WTC11 (cell line): ENCODE measurements at regions not wholly inside any gene's neighbourhood (a gene's known extent, or its start where the extent isn't known, plus 50 kb on each side); places are given as distances from the start of the nearest gene placed in this dataset.

Source experiments
- ATAC-seq: fragments of 200-7000 bp; cut with Tn5 transposase; 2 replicates; pipeline ENCODE4 v1.10.0; 2021; ENCODE audit warnings: mild to moderate bottlenecking, moderate library complexity
- CTCF ChIA-PET: fragments of 300-600 bp; sonication (Branson Sonifier 250); formaldehyde crosslinking; loops from one replicate; lab custom pipeline; 2021; ENCODE audit warnings: antibody characterized with exemption; lab: Charles Lee
- POLR2A ChIA-PET: fragments of 350-600 bp; sonication (Branson Sonifier 250); formaldehyde crosslinking; loops from one replicate; lab custom pipeline; 2021; ENCODE audit warnings: antibody characterized with exemption; lab: Charles Lee
- DNase-seq: peaks from one replicate; pipeline ENCODE4 v3.0.0; 2021; ENCODE audit warnings: low spot score
- H3K27ac Mint-ChIP-seq: 2 replicates; pipeline ENCODE4 v1.8.0; 2021; ENCODE audit warnings: mixed read lengths
- H3K27me3 Mint-ChIP-seq: 2 replicates; pipeline ENCODE4 v1.8.0; 2021; ENCODE audit warnings: low read depth, mild to moderate bottlenecking, moderate library complexity, mixed read lengths
- H3K36me3 Mint-ChIP-seq: 2 replicates; pipeline ENCODE4 v1.8.0; 2021; ENCODE audit warnings: mixed read lengths
- H3K4me1 Mint-ChIP-seq: 2 replicates; pipeline ENCODE4 v1.8.0; 2022; ENCODE audit warnings: mixed read lengths
- H3K4me3 Mint-ChIP-seq: 2 replicates; pipeline ENCODE4 v1.8.0; 2021; ENCODE audit warnings: mild to moderate bottlenecking, moderate library complexity, mixed read lengths
- H3K9me3 Mint-ChIP-seq: 2 replicates; pipeline ENCODE4 v1.8.0; 2021; ENCODE audit warnings: mixed read lengths
- CTCF ChIP-seq: fragments of 200-600 bp; IDR thresholded peaks from 2 replicates; pipeline ENCODE4 v1.8.0; 2022; ENCODE audit warnings: antibody characterized with exemption
- E2F1 ChIP-seq: sonication (generic); formaldehyde crosslinking; IDR thresholded peaks from 2 replicates; pipeline ENCODE4 v1.8.0; 2022; ENCODE audit warnings: mild to moderate bottlenecking, missing genetic modification reagents
- ERG ChIP-seq: fragments of 250-450 bp; sonication (Bioruptor Pico); IDR thresholded peaks from 2 replicates; pipeline ENCODE4 v1.8.0; 2021; ENCODE audit warnings: mild to moderate bottlenecking
- FOXP1 ChIP-seq: sonication (generic); formaldehyde crosslinking; IDR thresholded peaks from 2 replicates; pipeline ENCODE4 v1.8.0; 2022; ENCODE audit warnings: missing genetic modification reagents, mild to moderate bottlenecking, moderate library complexity, borderline replicate concordance
- GRHL2 ChIP-seq: fragments of 250-450 bp; sonication (Bioruptor Pico); IDR thresholded peaks from 2 replicates; pipeline ENCODE4 v1.8.0; 2022; ENCODE audit warnings: mild to moderate bottlenecking, moderate library complexity; ENCODE audit not compliant: insufficient replicate concordance, severe bottlenecking
- SMAD3 ChIP-seq: sonication (generic); formaldehyde crosslinking; IDR thresholded peaks from 2 replicates; pipeline ENCODE4 v1.8.0; 2022; ENCODE audit warnings: missing genetic modification reagents, mild to moderate bottlenecking, borderline replicate concordance
- ZNF138 ChIP-seq: sonication (generic); formaldehyde crosslinking; conservative IDR thresholded peaks from 2 replicates; pipeline ENCODE4 v1.8.1; 2022; ENCODE audit warnings: mild to moderate bottlenecking, moderate library complexity, missing genetic modification reagents
- ZNF512 ChIP-seq: sonication (generic); formaldehyde crosslinking; IDR thresholded peaks from 2 replicates; pipeline ENCODE4 v1.8.1; 2022; ENCODE audit warnings: missing genetic modification reagents, borderline replicate concordance
- TF ChIP-seq, protein P1 (sequence below): sonication (generic); formaldehyde crosslinking; IDR thresholded peaks from 2 replicates; pipeline ENCODE4 v1.8.0; 2022; ENCODE audit warnings: mild to moderate bottlenecking, missing genetic modification reagents

- TF ChIP-seq FOXP1 (peak; percentile 25; the same call in 1 of the 2 replicates), GRHL2 (CRISPR knock-in tag) (no peak), SMAD3 (CRISPR knock-in tag) (peak; percentile 59; the same call in 1 of the 2 replicates)
These were observed 146.1 kb upstream of the SATB2 start (continued) for GRCh38 chr2:199603721-199604291.

DNA sequence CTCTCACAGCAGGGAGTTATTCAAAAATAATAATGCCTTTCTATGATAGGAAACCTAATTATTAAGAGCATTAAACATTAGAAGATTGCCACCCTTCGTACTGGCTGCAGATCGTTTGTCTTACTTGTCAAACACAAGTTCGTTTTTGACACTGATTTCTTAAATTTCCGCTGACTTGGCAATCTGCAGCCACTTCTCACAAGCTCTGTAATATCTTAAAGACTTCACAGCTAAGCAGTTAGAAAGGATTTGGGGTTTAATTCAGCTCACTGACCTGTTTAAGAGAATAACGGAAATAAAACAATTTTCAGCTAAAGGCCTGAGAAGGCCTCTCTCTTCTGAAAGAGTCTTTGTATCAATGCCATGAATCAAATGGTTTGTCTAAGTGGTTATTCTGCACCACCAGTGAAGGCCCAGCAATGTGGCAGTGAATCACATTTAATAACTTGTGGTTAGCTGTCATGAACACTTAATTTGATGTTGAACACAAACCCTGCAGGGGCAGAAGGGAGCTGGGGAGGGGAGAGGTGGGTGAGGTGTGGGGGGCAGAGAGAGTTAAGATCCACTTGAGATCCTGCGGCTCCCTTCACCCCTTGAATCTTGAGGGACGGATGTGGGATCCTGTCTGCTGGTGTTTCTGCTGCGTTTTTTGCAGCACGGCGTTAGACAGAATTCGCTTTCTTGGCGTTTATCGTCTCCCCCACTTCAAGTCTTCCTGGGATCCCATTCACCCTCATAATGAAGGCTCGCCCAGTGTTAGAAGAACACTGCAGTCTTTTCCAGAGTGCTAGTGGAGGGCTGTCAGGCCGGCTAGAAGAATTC is 145.4 kb upstream of the SATB2 start:
- H3K27ac Mint-ChIP-seq: no peak overlapping the region
- no peaks in the 10 kb centered on the region for H3K36me3 Mint-ChIP-seq
- no peak for TF ChIP-seq GRHL2 (CRISPR knock-in tag)
- TF ChIP-seq E2F1 (CRISPR knock-in tag): no peak
- DNase-seq (no peak), ATAC-seq (no peak; the same call in 1 of the 2 replicates)
- POLR2A ChIA-PET: no interaction called here
- H3K4me1 Mint-ChIP-seq: peaks cover 20% of the 10 kb centered on the region
- H3K27me3 Mint-ChIP-seq: peaks cover 31% of the 10 kb centered on the region
- peak overlapping the region; percentile 61 for H3K4me3 Mint-ChIP-seq
- CTCF ChIA-PET: interaction anchor here (1.4 to 2.1 kb wide), 2 partner anchors 132 to 137 kb away, joined by 4 to 11 read pairs; no protein-coding TSS in a partner anchor
- H3K9me3 Mint-ChIP-seq: no peaks in the 10 kb centered on the region

- Mint-ChIP-seq H3K4me1 (peaks cover 20% of the 10 kb centered on the region), H3K36me3 (no peaks in the 10 kb centered on the region), H3K9me3 (no peaks in the 10 kb centered on the region), H3K4me3 (peak overlapping the region; percentile 34; the same call in 1 of the 2 replicates), H3K27ac (no peak overlapping the region; the same call in 1 of the 2 replicates), H3K27me3 (peaks cover 33% of the 10 kb centered on the region)
- ChIA-PET POLR2A (interaction anchor here (0.7 kb wide), 1 partner anchor 984 kb away, joined by 3 read pairs; no protein-coding TSS in a partner anchor), CTCF (interaction anchor here (0.7 to 2.1 kb wide), 6 partner anchors 21 to 131 kb away, joined by 3 to 11 read pairs (median 4); no protein-coding TSS in a partner anchor)
- peak; percentile 25 for DNase-seq
- peak; percentile 81; the same call in 1 of the 2 replicates for TF ChIP-seq ZNF512 (CRISPR knock-in tag)
- TF ChIP-seq, protein P1, sequence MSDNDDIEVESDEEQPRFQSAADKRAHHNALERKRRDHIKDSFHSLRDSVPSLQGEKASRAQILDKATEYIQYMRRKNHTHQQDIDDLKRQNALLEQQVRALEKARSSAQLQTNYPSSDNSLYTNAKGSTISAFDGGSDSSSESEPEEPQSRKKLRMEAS (CRISPR knock-in tag): no peak
- peak; percentile 90 for ATAC-seq
These were observed 144.6 kb upstream of the SATB2 start for GRCh38 chr2:199602271-199602895.

DNA sequence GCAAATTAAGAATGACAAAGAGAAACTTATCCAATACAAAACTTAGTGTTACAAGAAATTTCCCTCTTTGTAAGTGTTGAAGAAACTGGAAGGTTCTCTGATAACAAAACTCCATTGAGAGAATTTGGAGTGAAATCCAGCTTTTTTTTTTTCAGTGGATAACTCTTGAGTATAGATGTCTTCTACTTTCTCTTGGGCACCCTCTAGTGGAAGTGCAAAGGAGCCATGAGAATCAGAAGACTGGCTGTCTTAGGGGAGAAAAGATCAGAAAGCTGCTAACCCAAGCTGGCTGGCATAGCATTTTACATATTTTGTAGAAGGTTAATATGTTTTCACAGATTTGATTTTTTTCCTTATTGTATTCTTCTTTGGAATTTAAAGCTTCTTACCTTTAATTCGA is 138.8 kb upstream of the SATB2 start:
- Mint-ChIP-seq H3K36me3 (no peaks in the 10 kb centered on the region), H3K27ac (no peak overlapping the region), H3K4me1 (no peaks in the 10 kb centered on the region), H3K27me3 (peaks cover 9% of the 10 kb centered on the region; the same call in 1 of the 2 replicates), H3K4me3 (no peak overlapping the region), H3K9me3 (no peaks in the 10 kb centered on the region)
- DNase-seq (peak; percentile 28), ATAC-seq (peak; percentile 84)
- TF ChIP-seq ZNF138 (CRISPR knock-in tag) (no peak), ZNF512 (CRISPR knock-in tag) (no peak), CTCF (peak; percentile 18; the same call in 1 of the 2 replicates), SMAD3 (CRISPR knock-in tag) (no peak), ERG (CRISPR knock-in tag) (no peak)
- CTCF ChIA-PET: interaction anchor here (0.5 to 3.0 kb wide), 29 partner anchors 9 to 1023 kb away, joined by 3 to 22 read pairs (median 4); no protein-coding TSS in a partner anchor
- POLR2A ChIA-PET: no interaction called here
